Common myeloid progenitor, CD34-positive (primary cell): ENCODE measurements at regions not wholly inside any gene's neighbourhood (a gene's known extent, or its start where the extent isn't known, plus 50 kb on each side); places are given as distances from the start of the nearest gene placed in this dataset.
A peak's percentile ranks its signal among the peaks of the same experiment; 100 is the strongest.
"Not testable (repeated sequence)": the region's sequence is repeated elsewhere in the genome, so short reads cannot be mapped to it uniquely, and the experiment has no call there.

Experiments
- CTCF ChIA-PET: fragments of 350-600 bp; sonication (Branson Sonifier 250); formaldehyde crosslinking; loops from one replicate; lab custom pipeline; 2021; ENCODE audit warnings: antibody characterized with exemption; lab: Charles Lee
- POLR2A ChIA-PET: fragments of 350-600 bp; sonication (Branson Sonifier 250); formaldehyde crosslinking; loops from one replicate; lab custom pipeline; 2021; ENCODE audit warnings: antibody characterized with exemption; lab: Charles Lee
- DNase-seq, 3 donors: peaks; one replicate each; pipeline versions ENCODE4 v3.0.0 to v3.0.0-alpha.2; 2013
- H3K27ac ChIP-seq, 2 experiments: 1 replicate in 1 of 2; 2 replicates in 1 of 2; pipeline ENCODE4 v1.7.0; 2013; ENCODE audit warnings: inconsistent platforms in 2 of 2, low read length in 2 of 2, mild to moderate bottlenecking in 2 of 2, low read depth in 1 of 2, moderate library complexity in 1 of 2; ENCODE audit not compliant: severe bottlenecking in 2 of 2, insufficient read depth in 1 of 2, poor library complexity in 1 of 2
- H3K27me3 ChIP-seq, 5 experiments: replicated peaks in 2 of 5; 1 replicate in 3 of 5; 2 replicates in 2 of 5; pipeline versions ENCODE4 v1.6.1 to v1.7.0; 2013; ENCODE audit warnings: low read length in 4 of 5, mild to moderate bottlenecking in 2 of 5, moderate library complexity in 2 of 5, inconsistent platforms in 1 of 5; ENCODE audit not compliant: insufficient read depth in 5 of 5, control insufficient read depth in 4 of 5
- H3K36me3 ChIP-seq, 4 experiments: 1 replicate in 2 of 4; 2 replicates in 2 of 4; pipeline versions ENCODE4 v1.6.1 to v1.7.0; 2013; ENCODE audit warnings: low read length in 3 of 4, control low read depth in 1 of 4, mild to moderate bottlenecking in 1 of 4; ENCODE audit not compliant: control insufficient read depth in 4 of 4, insufficient read depth in 4 of 4
- H3K4me1 ChIP-seq, 4 experiments: 1 replicate in 3 of 4; 2 replicates in 1 of 4; pipeline versions ENCODE4 v1.6.1 to v1.7.1; 2013; ENCODE audit warnings: low read length in 3 of 4, mild to moderate bottlenecking in 3 of 4, control low read depth in 1 of 4, inconsistent platforms in 1 of 4, moderate library complexity in 1 of 4; ENCODE audit not compliant: control insufficient read depth in 4 of 4, insufficient read depth in 4 of 4; ENCODE audit errors: control extremely low read depth in 1 of 4
- H3K4me3 ChIP-seq, 7 experiments: 1 replicate in 4 of 7; 2 replicates in 3 of 7; pipeline versions ENCODE4 v1.5.1 to v1.7.0; 2013; ENCODE audit warnings: mild to moderate bottlenecking in 7 of 7, low read length in 6 of 7, moderate library complexity in 6 of 7, inconsistent platforms in 2 of 7, low read depth in 2 of 7, control low read depth in 1 of 7; ENCODE audit not compliant: insufficient read depth in 4 of 7, control insufficient read depth in 1 of 7; ENCODE audit errors: extremely low read depth in 1 of 7
- H3K9me3 ChIP-seq, 5 experiments: 1 replicate in 4 of 5; 2 replicates in 1 of 5; pipeline versions ENCODE4 v1.6.1 to v1.7.1; 2013; ENCODE audit warnings: low read length in 4 of 5, mild to moderate bottlenecking in 2 of 5, inconsistent platforms in 1 of 5, low read depth in 1 of 5, moderate library complexity in 1 of 5; ENCODE audit not compliant: control insufficient read depth in 4 of 5, insufficient read depth in 2 of 5; ENCODE audit errors: control extremely low read depth in 1 of 5
- WGBS: methylation state at CpG from one replicate; pipeline ENCODE4 v1.1.5; 2013; ENCODE audit not compliant: insufficient coverage; 5-methylcytosine and 5-hydroxymethylcytosine counted together

- CTCF ChIA-PET, DNase-seq, H3K4me3 ChIP-seq, H3K9me3 ChIP-seq, H3K27ac ChIP-seq, H3K36me3 ChIP-seq, H3K4me1 ChIP-seq, POLR2A ChIA-PET, H3K27me3 ChIP-seq: not testable (repeated sequence)
- WGBS, result no CpG with 5 or more reads among the region's 5 CpGs
These were observed 255.1 kb downstream of the OR4F29 start for GRCh38 chr1:196366-196765.

- H3K27me3 ChIP-seq, CTCF ChIA-PET, H3K4me3 ChIP-seq, H3K4me1 ChIP-seq, H3K36me3 ChIP-seq, H3K27ac ChIP-seq, POLR2A ChIA-PET, H3K9me3 ChIP-seq: not testable (repeated sequence)
- WGBS, result 85% methylated on average over 7 of the region's 19 CpGs
- peak in 2 of 3 donors; percentile 6 to 18 for DNase-seq
These were observed 260.0 kb downstream of the OR4F29 start for GRCh38 chr1:191296-192049.

GRCh38 chr1:190678-191077 lies 260.8 kb downstream of the OR4F29 start:
- POLR2A ChIA-PET, H3K4me1 ChIP-seq, H3K9me3 ChIP-seq, H3K27me3 ChIP-seq, CTCF ChIA-PET, H3K27ac ChIP-seq, DNase-seq, H3K4me3 ChIP-seq, H3K36me3 ChIP-seq: not testable (repeated sequence)
- 100% methylated on average over 3 of the region's 6 CpGs for WGBS

GRCh38 chr1:189915-190314 lies 261.6 kb downstream of the OR4F29 start:
- H3K27ac ChIP-seq, POLR2A ChIA-PET, H3K4me1 ChIP-seq, H3K27me3 ChIP-seq, H3K9me3 ChIP-seq, H3K36me3 ChIP-seq, DNase-seq, CTCF ChIA-PET, H3K4me3 ChIP-seq: not testable (repeated sequence)
- WGBS, result no CpG with 5 or more reads among the region's 8 CpGs

GRCh38 chr1:189270-189669 lies 262.2 kb downstream of the OR4F29 start:
- H3K27me3 ChIP-seq, CTCF ChIA-PET, H3K36me3 ChIP-seq, H3K27ac ChIP-seq, POLR2A ChIA-PET, H3K4me1 ChIP-seq, DNase-seq, H3K4me3 ChIP-seq, H3K9me3 ChIP-seq: not testable (repeated sequence)
- no CpG with 5 or more reads among the region's 13 CpGs for WGBS

- H3K4me1 ChIP-seq, result peaks cover 0 to 16% (median 4%) of the 10 kb centered on the region in 4 experiments
- no CpG with 5 or more reads among the region's 6 CpGs for WGBS
- CTCF ChIA-PET, H3K27me3 ChIP-seq, H3K9me3 ChIP-seq, H3K27ac ChIP-seq, DNase-seq, POLR2A ChIA-PET, H3K4me3 ChIP-seq, H3K36me3 ChIP-seq: not testable (repeated sequence)
These were observed 264.2 kb downstream of the OR4F29 start for GRCh38 chr1:187298-187697.

- H3K27ac ChIP-seq, H3K4me3 ChIP-seq, POLR2A ChIA-PET, H3K27me3 ChIP-seq, H3K36me3 ChIP-seq, CTCF ChIA-PET, H3K9me3 ChIP-seq: not testable (repeated sequence)
- DNase-seq, result peak in 1 of 3 donors; percentile 4
- H3K4me1 ChIP-seq, result peaks cover 0 to 16% (median 4%) of the 10 kb centered on the region in 4 experiments
- WGBS, result no CpG with 5 or more reads among the region's 2 CpGs
These were observed 264.8 kb downstream of the OR4F29 start for GRCh38 chr1:186691-187131.
